ENCODE measurements at regions not wholly inside any gene's neighbourhood (a gene's known extent, or its start where the extent isn't known, plus 50 kb on each side); places are given as distances from the start of the nearest gene placed in this dataset.

- Histone ChIP-seq H3K9me3 (ENCODE audit: low read length) (no peaks in the 10 kb centered on the region), H2AFZ (ENCODE audit: low read length) (no peak overlapping the region), H3K4me3 (replicated peaks in 1 of 3; ENCODE audit: insufficient read depth in 1 of 3, low read depth in 2 of 3, low read length in 3 of 3) (no peak overlapping the region), H3K9ac (ENCODE audit: insufficient read depth, low read depth, low read length) (no peak overlapping the region), H3K27me3 (ENCODE audit: control insufficient read depth in 1 of 2, insufficient read depth in 2 of 2, low read length in 2 of 2) (peaks cover 10 to 53% of the 10 kb centered on the region in 2 experiments; a peak in 4 of 5 replicates), H3K27ac (ENCODE audit: extremely low read length, insufficient read depth, low read length) (no peak overlapping the region), H4K20me1 (ENCODE audit: insufficient read depth, low read length) (no peaks in the 10 kb centered on the region), H3K36me3 (replicated peaks in 1 of 2; ENCODE audit: control insufficient read depth in 1 of 2, insufficient read depth in 2 of 2, low read length in 2 of 2) (no peaks in the 10 kb centered on the region), H3K4me2 (ENCODE audit: low read depth, low read length) (no peak overlapping the region), H3K4me1 (ENCODE audit: insufficient read depth, low read length) (no peaks in the 10 kb centered on the region), H3K79me2 (ENCODE audit: insufficient read depth, low read length) (no peaks in the 10 kb centered on the region)
- CTCF ChIA-PET (ENCODE audit: low intra/inter-chr PET ratio, low total read pairs), result no interaction called here
- BruUV-seq (replicated peaks), result no TSS peak
- no peak for DNase-seq (ENCODE audit: low spot score)
- POLR2A ChIA-PET, result no interaction called here
- intact Hi-C loops (cut with micrococcal nuclease; ENCODE audit: unreplicated experiment), result no loop called here
- WGBS (ENCODE audit: low lambda C conversion rate), result 11% methylated on average over 5 of the region's 18 CpGs
- no peak for ATAC-seq
- in situ Hi-C loops (cut with HindIII; ENCODE audit: extremely low pct_ligation_motif_present, low pct_unique_long_range_greater_than_20kb), result no loop called here
- no peak for TF ChIP-seq REL (CRISPR knock-in tag; conservative IDR thresholded peaks at IDR 0.05)
- no peak for TF ChIP-seq NR1H2 (CRISPR knock-in tag; IDR thresholded peaks at IDR 0.05; ENCODE audit: borderline replicate concordance, low read depth)
- no peak for TF ChIP-seq SAP130 (CRISPR knock-in tag; IDR thresholded peaks at IDR 0.05; ENCODE audit: low read depth)
- TF ChIP-seq LBX2 (CRISPR knock-in tag; IDR thresholded peaks at IDR 0.05; ENCODE audit: borderline replicate concordance), result no peak
- TF ChIP-seq ZNF292 (CRISPR knock-in tag; IDR thresholded peaks at IDR 0.05; ENCODE audit: borderline replicate concordance, low read depth), result no peak
- no peak for TF ChIP-seq YEATS2 (CRISPR knock-in tag; IDR thresholded peaks at IDR 0.05; ENCODE audit: borderline replicate concordance)
- no peak for TF ChIP-seq SMAD9 (CRISPR knock-in tag; IDR thresholded peaks at IDR 0.05)
- FAIRE-seq, result no peak
Measured at GRCh38 chr22:48545987-48546386, 1281.7 kb downstream of the BRD1 start.

GRCh38 chr22:48541401-48542098, 1286.1 kb downstream of the BRD1 start:
- no peak overlapping the region for H3K27ac ChIP-seq (ENCODE audit: extremely low read length, insufficient read depth, low read length)
- H3K4me3 ChIP-seq (replicated peaks in 1 of 3; ENCODE audit: insufficient read depth in 1 of 3, low read depth in 2 of 3, low read length in 3 of 3), result no peak overlapping the region
- ATAC-seq (no peak), DNase-seq (ENCODE audit: low spot score) (no peak), FAIRE-seq (no peak)
- no peaks in the 10 kb centered on the region for H3K36me3 ChIP-seq (replicated peaks in 1 of 2; ENCODE audit: control insufficient read depth in 1 of 2, insufficient read depth in 2 of 2, low read length in 2 of 2)
- POLR2A ChIA-PET, result no interaction called here
- intact Hi-C loops (cut with micrococcal nuclease; ENCODE audit: unreplicated experiment) (no loop called here), in situ Hi-C loops (cut with HindIII; ENCODE audit: extremely low pct_ligation_motif_present, low pct_unique_long_range_greater_than_20kb) (no loop called here)
- no peaks in the 10 kb centered on the region for H3K79me2 ChIP-seq (ENCODE audit: insufficient read depth, low read length)
- peaks cover 17 to 63% of the 10 kb centered on the region in 2 experiments for H3K27me3 ChIP-seq (ENCODE audit: control insufficient read depth in 1 of 2, insufficient read depth in 2 of 2, low read length in 2 of 2)
- no peak overlapping the region for H3K4me2 ChIP-seq (ENCODE audit: low read depth, low read length)
- H3K9me3 ChIP-seq (ENCODE audit: low read length), result no peaks in the 10 kb centered on the region
- no peak overlapping the region for H2AFZ ChIP-seq (ENCODE audit: low read length)
- H4K20me1 ChIP-seq (ENCODE audit: insufficient read depth, low read length), result no peaks in the 10 kb centered on the region
- H3K9ac ChIP-seq (ENCODE audit: insufficient read depth, low read depth, low read length), result no peak overlapping the region
- no TSS peak for BruUV-seq (replicated peaks)
- CTCF ChIA-PET (ENCODE audit: low intra/inter-chr PET ratio, low total read pairs), result no interaction called here
- WGBS (ENCODE audit: low lambda C conversion rate), result 61% methylated on average over 8 of the region's 16 CpGs
- no peaks in the 10 kb centered on the region for H3K4me1 ChIP-seq (ENCODE audit: insufficient read depth, low read length)
- TF ChIP-seq ZNF660 (CRISPR knock-in tag; IDR thresholded peaks at IDR 0.05; ENCODE audit: borderline replicate concordance, low read depth) (no peak), ZNF513 (CRISPR knock-in tag; conservative IDR thresholded peaks at IDR 0.05) (no peak), PLSCR1 (CRISPR knock-in tag; IDR thresholded peaks at IDR 0.05; ENCODE audit: borderline replicate concordance) (no peak), CBX5 (CRISPR knock-in tag; IDR thresholded peaks at IDR 0.05; ENCODE audit: borderline replicate concordance) (no peak), HHEX (CRISPR knock-in tag; IDR thresholded peaks at IDR 0.05) (no peak), ZNF18 (CRISPR knock-in tag; IDR thresholded peaks at IDR 0.05; ENCODE audit: insufficient replicate concordance) (no peak), ZNF740 (CRISPR knock-in tag; IDR thresholded peaks at IDR 0.05) (no peak)

Data from HepG2 (cell line).